HG02678 (cell line): ENCODE measurements at regions not wholly inside any gene's neighbourhood (a gene's known extent, or its start where the extent isn't known, plus 50 kb on each side); places are given as distances from the start of the nearest gene placed in this dataset.
"Not testable (repeated sequence)": the region's sequence is repeated elsewhere in the genome, so short reads cannot be mapped to it uniquely, and the experiment has no call there.

ENCODE experiments used
- ATAC-seq: cut with Tn5 transposase; IDR thresholded peaks from one replicate; pipeline ENCODE4 v1.9.1; 2021; ENCODE audit warnings: mild to moderate bottlenecking, moderate library complexity; ENCODE audit not compliant: unreplicated experiment

- no peak for ATAC-seq
Measured at GRCh38 chr10:83492004-83492403, 647.3 kb upstream of the GHITM start.

- no peak for ATAC-seq
Measured at GRCh38 chr10:83512681-83513080, 626.6 kb upstream of the GHITM start.

DNA sequence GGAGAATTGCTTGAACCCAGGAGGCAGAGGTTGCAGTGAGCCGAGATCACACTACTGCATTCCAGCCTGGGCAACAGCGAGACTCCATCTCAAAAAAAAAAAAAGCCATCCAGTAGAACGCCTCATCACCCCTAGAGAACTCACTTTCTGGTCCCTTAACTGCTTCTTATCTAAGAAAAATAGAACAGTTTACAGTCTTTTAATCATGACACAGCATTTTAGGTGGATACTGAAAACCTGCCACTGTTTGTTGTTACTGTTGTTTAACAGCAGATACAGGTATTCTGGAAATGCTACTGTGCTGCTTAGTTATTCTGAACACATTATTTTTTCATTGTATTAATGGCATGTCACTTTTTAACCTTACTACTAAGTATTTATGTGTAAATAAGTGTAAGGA, 624.3 kb upstream of the GHITM start:
- no peak for ATAC-seq

- no peak for ATAC-seq
Measured at GRCh38 chr10:83516788-83517187, 622.5 kb upstream of the GHITM start.

DNA sequence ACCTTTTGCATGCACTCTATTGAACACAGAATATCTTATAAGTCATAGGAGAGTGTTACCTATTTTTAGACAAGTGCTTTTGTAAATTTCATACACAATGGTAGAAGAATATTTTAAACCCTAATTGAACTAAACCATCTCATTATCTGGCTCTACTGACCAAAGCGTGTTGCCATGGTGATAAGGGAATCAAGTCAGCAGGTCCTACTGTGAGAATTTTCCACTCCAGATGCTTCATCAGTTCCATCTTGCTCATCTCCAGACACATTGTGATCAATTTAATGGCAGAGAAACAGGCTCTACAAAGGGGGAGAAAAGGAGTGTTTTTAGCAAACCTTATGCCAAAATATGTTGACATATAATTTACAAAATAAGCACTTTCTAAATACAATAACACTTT, 621.9 kb upstream of the GHITM start:
- no peak for ATAC-seq

- no peak for ATAC-seq
Measured at GRCh38 chr10:83518779-83519178, 620.5 kb upstream of the GHITM start.

GRCh38 chr10:83520386-83520785, 618.9 kb upstream of the GHITM start:
- not testable (repeated sequence) for ATAC-seq

GRCh38 chr10:83522456-83522855, 616.9 kb upstream of the GHITM start:
- ATAC-seq = no peak

DNA sequence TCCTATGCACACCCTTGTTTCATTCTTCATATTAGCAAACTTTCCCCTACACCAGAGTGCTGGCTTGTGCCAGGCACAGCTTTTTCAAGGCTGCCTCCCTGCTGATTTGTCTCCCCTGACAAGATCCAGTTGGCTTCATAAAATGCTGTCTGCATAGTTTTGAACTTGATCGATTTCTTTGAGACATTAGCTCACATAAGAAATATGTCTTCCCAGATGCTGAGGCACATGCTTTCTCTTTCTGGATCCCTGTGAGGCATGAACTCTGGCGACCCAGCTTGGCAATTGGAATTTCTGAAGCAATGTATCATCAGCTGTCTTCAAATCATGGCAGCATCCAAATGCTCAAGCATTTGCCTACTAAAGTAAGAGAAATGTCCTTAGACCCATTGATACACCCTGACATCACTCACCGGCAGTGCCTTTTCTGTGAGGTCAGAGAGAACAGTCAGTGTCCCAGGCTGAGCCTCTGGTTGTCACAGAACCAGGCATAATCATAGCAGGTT, 616.4 kb upstream of the GHITM start:
- no peak for ATAC-seq

DNA sequence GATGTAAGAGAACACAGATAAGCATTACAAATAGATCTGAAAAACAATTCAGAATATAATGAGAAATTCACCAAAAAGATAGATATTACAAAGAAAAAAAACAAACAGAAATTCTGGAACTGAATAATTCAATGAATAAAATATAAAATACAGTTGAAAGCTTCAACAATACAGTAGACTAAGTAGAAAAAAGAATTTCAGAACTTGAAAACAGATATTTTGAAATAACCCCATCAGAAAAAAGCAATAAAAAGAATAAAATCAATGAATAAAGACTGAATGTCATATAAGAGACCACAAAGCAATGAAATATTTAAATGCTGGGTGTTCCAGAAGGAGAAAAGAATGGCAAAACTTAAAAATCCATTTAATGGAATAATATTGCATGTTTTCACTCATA, 611.4 kb upstream of the GHITM start:
- ATAC-seq = no peak

GRCh38 chr10:83533290-83533689, 606.0 kb upstream of the GHITM start:
- no peak for ATAC-seq

DNA sequence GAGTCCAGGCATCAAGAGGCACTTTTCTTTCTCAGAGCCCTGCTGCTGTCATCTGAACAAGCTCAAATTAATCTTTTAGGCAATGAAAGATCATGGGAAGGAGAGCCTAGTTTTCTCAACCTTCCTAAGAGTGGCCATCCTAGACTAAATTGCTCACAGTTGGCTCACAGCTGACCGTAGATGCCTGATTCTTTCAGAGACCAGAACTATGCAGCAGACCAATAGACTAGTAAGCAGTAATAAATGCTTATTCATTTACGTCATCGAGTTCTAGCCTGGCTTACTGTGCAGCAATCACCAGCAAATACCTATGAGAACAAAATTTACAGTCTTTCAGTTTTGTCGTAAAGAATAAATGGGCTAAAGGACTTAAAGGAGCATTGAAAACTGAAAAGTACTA, 602.9 kb upstream of the GHITM start:
- no peak for ATAC-seq

DNA sequence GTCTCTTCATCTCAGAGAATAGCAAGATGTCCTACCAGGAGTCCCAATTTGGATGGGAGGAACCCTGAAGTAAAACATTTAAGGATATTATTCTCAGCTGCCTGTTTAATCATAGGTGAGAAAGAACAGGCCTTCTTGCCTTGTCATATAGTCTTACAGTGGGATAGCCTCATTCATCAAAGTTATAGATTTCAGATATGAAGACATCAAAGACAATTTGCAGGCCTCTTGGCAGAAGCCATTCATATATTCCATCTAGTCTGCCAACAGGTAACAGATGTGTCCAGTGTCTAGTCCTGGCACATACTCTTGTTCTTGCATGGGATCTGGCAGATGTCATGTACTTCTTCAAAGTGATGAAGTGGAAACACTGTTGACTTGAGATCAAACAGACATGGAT, 601.3 kb upstream of the GHITM start:
- no peak for ATAC-seq

DNA sequence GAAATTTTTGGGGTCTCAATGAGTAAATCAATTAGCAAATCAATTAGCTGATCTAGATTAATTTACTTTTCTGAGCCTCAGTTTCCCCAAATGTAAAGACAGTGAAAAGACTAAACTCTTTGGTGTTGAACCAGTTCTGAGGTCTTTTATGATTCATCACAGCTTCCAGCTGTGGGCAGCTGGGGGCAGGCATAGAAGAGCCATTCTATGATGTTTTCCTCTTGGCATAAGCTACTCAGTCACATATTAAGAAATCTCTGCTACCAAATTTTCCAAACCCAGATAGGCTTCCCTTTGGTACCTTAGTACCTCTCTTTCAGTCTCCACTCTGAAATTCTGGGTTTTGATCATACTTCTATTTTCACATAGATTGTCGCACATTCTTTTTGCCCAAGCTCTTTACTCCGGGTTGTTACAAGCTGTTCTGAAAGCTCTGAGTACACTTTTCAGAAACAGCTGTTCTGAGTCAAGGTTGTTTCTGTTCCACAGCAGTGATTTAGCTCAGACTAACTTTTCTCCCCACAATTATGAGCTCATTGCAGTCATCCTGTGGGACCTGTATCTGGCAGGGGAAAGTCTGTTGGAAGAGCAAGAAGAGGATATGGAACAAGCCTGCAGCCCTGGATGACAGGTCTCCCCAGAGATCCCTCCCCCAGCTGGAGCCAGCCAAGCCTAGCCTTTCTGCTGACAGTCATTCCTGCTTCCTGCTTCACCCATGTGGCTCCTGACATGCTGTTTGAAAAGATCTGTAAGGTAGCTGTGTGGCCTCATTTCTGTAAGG, 599.6 kb upstream of the GHITM start:
- peak; percentile 52 for ATAC-seq

- ATAC-seq = no peak
Measured at GRCh38 chr10:83541046-83541445, 598.3 kb upstream of the GHITM start.

DNA sequence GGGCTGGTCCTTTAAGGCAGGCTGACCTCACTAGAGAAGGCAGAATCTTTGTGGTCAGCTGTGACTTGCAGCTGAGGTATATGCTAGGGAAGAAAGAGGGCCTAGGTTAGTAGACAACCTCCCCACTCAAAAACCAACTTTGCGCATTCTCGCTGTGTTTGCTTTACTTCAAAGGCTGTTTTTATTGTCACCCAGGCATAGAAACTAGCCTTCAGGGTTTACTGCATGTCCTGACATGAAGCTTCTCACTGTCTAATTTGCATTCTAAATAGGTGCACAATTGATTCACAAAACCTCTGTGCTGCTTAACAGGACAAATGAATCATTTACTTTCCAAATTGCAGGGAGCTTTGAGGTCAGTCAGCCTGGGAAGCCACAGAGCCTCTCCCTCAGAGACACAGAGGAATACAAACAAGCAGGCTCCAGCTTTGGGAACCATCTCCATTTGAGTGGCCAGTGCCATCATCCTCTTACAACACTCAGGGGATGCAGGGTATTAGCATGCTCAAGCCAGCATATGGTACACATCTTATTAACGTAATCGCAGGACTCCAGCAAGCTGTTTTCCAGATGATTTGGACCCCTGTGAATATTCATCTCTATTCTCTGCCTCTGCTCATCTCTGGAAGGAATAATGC, 596.4 kb upstream of the GHITM start:
- peak; percentile 50 for ATAC-seq

DNA sequence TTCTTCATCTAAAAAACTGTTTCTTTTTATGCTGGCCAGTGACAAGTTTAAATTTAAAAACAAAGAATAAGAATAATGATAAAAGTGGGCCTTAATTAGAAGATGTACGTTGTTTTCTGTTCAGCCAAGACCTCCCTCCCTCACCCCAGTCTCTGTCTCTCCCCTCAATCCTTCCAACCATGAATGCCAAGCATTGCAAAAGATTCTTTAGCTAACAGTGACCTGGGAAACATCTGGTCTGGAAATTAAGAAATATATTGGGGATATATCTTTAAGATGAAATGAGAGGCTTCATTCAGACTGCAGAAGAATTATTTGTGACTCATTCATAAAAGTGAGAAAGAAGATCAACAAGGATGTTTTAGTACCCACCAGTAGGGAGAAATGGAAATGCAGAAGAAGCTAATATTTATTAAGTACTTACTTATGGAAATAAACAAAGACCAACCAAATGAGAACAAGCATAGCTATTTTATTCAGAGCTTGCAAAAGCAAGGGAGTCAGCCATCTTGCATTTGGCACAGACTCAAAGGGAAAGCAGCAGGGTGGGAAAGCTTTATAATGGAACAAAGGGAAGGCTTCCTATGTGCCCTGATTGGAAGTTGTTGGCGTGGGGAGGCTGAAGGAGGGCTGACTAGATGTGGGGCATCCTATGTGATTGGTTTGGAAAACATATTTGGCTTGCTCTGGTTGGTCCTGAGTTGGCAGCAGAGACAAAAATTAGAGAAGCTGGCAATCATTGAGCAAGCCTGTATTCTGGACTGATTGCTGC, 595.4 kb upstream of the GHITM start:
- no peak for ATAC-seq

DNA sequence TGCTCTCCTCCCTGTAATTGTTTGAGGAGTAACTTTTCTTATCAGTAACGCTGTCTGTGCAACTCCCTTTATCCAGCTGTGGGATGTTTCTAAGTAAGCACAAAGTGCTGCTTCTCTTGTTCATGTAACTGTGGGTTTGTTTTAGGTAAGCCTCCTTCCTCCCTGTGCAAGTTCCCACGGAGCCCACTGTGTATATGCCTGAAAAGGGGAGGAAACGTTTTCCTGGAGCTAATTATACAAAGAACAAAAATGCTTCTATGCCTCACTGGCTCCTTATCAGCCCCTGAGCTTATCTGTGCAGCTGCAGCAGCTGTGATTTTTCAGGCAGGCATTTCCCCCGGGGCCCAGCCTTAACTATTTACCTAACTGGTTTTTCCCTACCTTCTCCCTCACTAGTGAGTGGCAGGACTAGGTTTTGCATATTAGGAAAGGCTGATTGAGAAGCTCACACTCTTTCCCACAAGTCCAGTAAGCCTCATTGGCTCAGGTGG, 593.4 kb upstream of the GHITM start:
- ATAC-seq = peak; percentile 33

DNA sequence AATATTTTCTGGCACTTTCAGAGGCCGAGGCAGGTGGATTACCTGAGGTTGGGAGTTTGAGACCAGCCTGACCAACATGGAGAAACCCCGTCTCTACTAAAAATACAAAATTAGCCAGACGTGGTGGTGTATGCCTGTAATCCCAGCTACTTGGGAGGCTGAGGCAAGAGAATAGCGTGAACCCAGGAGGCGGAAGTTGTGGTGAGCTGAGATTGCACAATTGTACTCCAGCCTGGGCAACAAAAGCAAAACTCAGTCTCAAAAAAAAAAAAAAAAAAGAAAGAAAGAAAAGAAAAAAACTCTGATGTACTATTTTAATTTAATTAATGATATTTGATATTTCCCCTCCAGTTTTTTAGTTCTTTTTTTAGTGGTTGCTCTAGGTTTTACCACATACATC, 588.1 kb upstream of the GHITM start:
- ATAC-seq = not testable (repeated sequence)

- ATAC-seq = no peak
Measured at GRCh38 chr10:83553366-83553765, 585.9 kb upstream of the GHITM start.

DNA sequence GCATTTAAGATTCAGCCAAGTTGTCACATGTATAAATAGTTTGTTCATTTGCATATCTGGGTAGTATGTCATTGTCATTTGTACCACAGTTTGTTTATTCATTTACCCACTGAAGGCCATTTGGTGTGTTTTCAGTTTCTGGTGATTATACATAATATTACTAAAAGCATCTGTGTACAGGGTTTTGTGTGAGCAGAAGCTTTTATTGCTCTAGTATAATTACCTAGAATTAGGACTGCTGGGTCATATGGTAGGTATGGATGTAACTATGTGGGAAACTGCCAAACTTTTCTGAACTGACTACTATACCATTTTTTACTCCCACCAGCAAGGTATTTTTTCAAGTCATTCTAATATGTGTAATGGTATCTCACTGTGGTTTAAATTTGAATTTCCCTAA, 584.0 kb upstream of the GHITM start:
- ATAC-seq = peak; percentile 60

DNA sequence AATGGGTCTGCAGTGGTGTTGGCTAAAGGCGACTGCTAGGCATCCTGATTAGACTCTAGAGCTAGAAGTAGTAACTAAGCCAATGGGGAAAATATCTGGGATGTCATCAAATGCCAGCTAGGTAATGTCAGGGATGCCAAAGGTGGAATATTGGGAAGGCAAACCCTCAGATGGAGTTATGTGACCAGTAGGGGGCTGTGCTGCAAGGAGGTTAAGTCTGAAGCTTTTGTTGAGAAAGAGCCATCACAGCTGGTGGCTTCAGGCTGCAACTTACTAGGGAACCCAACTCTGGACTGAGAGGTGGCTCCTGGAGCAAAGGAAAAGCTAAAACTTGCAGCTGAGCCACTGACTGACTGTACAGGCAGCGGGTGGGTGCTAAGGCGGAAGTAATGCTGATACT, 576.9 kb upstream of the GHITM start:
- ATAC-seq = no peak
